Occipital lobe (tissue), 1 donor: ENCODE measurements at regions not wholly inside any gene's neighbourhood (a gene's known extent, or its start where the extent isn't known, plus 50 kb on each side); places are given as distances from the start of the nearest gene placed in this dataset.

Experiments
- DNase-seq: peaks from one replicate; lab custom pipeline; 2025; lab: John Stamatoyannopoulos, UW

DNA sequence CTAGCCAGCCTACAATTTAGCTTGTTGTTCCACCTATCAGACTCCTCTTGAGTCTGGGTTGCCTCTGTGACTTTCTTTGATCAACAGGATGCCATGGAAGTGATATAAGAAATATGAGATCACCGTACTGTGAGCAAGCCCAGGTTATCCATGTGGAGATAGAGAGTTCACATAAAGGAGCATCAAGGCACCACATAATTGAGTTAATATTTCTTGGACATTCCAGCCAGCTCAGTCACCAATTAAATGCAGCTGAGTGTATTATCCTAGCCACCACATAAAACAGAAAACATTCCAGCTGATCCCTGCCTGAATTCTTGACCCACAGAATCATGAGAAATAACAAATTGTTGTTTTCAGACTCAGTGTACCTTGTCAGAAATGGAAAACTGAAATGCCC is 253.6 kb downstream of the PPP1R2C start:
- DNase-seq = no peak

DNA sequence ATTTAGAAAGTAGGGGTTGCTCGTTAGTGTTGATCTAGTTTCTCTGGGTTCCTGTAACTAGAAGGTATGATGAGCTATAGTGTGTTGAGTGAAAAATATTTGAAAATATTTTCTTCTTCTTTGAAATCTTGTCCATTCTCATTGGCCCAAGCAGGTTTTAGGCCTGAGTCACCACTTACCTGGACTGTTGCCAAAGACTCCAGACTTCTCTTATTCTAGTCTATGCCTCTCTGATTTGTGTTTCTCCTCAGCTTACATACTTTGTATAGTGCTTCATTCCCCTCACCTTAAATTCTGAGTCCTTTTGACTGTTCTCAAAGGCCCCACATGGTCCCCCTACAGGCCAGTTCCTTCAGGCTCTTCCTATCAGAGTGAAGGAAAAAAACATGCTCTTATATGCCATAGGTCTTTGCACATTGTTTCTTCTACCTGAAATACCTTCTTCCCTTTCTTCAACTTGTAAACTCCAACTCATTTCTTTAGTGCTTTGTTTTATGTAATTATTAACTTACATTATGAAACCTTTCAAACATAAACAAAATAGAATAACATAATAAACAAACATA is 258.2 kb downstream of the PPP1R2C start:
- DNase-seq = no peak

DNA sequence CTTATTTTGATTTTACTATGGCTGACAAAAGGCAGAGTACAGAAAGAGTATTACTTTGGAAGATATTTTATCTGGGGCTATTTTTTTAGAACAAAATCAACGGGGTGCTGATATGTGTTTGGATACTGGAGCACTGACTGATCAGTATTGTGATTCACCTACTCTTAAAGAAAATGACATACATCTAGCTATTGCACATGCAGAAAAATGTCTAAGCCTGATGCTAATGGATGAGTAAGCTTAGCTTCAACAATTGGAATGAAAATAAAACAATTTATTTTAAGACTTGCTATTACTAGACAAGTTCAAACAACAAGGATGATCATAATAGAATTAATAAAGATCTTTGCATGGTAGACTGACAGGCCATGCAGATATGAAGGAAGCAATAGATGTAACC is 262.0 kb downstream of the PPP1R2C start:
- DNase-seq = no peak

DNA sequence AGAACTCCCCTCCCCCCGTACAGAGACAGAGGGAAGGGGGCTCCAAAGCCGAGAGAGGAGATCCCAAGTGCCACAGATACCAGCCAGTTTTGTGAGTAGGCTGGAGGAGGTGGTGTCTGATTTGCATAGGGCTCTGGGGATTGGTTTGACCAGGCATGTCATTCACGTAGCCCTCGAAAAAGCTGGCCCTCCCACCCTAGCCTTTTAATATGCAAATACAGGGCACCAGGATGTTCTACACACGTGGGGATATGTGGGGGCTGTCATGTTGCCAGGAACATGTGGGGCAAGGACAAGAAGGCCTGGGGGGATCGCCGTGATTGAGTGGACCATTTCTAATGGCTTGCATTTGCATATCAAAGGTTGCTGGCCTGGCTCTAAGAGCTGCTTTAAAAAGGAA is 272.9 kb downstream of the PPP1R2C start:
- DNase-seq = no peak

- no peak for DNase-seq
These were observed 278.3 kb downstream of the PPP1R2C start for GRCh38 chrX:42499620-42500019.

GRCh38 chrX:42497356-42497755 is 280.6 kb downstream of the PPP1R2C start:
- DNase-seq = no peak

DNA sequence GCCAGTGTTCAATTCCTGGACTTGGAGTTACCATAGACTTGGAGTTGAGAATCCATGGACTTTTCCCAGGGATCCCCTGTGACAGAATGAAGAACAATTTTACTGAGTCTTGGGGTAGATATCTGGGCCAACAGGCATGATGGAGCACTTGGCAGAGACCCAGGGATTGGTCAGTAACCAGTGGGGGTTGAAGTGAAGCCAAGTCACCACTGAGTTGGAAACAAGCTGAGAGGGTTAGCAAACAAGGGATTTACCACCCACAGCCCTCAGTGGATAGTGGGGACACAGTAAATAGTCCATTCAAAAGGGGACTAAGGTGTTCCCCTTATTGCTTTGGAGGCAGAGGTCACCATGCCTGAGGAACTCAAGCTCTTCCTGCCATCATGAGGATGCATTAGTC is 281.7 kb downstream of the PPP1R2C start:
- no peak for DNase-seq

DNA sequence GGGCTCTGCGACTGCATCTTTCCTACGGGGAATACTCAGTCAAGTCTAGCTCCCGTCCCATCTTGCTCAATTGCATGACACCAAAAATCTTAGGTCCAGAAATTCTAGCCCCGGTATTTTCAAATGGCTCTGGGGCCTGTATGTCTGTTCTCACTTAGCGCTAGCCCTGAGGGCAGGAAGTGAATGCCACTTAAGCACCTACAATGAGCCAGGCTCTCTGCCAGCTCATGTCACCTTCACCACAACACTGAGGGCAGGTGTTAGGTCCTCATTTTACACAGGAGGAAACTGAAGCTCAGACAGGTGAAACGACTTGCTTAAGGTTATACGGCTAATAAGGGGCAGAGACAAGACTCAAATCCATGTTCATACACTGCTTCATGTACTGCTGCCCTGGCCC is 282.8 kb downstream of the PPP1R2C start:
- no peak for DNase-seq

- no peak for DNase-seq
These were observed 286.6 kb downstream of the PPP1R2C start for GRCh38 chrX:42491137-42491907.

DNA sequence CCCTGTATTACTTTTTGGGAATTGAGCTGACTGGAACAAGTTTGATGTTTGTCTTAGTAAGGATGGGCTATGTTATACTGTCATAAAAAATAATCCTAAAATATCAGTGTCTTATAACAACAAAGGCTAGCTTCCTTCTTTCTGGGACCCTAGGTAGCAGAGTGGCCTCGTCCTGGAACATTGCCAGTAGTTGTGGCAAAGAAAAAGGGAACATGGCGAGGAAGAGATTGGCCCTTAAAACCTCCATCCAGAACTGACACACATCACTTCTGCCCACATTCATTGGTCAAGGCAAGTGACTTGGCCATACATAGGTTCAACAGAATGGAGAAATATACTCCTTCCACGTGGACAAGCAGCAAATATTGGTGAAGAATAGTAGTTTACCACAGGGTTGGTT is 287.9 kb downstream of the PPP1R2C start:
- DNase-seq = no peak

GRCh38 chrX:42485601-42486000 is 292.4 kb downstream of the PPP1R2C start:
- DNase-seq = no peak

GRCh38 chrX:42484233-42484632 is 293.7 kb downstream of the PPP1R2C start:
- no peak for DNase-seq

DNA sequence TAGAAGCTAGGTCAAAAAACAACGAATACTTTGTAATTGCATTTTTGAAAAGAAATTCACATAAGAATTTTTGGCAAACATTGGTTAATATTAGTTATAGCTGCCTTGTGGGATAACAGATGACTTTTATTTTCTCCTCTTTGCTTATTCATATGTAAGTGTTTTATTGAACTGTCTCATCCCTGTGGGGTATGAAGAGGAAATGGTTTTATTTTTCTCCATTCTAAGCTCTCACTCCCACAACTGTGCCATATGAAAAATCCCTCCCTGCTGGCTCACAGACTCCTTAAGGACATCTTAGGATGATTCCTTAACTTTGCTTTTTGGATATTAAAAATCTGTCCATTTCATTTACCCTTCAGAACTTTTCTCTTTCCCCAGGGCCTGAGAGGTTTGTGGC is 300.6 kb downstream of the PPP1R2C start:
- no peak for DNase-seq

DNA sequence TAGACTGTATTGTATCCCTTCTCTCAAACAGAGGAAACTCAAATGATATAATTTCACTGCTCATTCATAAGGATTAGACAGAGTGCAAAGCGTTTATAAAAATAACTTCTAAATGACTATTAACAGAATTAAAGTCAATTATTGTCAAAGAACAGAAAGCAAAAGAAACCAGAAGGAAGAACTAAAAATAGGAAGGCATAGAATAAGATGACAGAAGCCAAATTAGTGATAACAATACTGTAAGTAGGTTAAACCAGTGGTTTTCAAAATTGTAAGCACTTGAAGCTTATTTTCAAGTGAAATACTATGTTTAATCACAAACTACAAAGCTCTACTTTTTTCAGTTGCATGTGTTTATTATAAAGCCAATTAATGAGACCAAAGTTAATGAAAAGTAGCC is 305.2 kb downstream of the PPP1R2C start:
- no peak for DNase-seq

GRCh38 chrX:42466332-42467046 is 311.5 kb downstream of the PPP1R2C start:
- DNase-seq = no peak

- no peak for DNase-seq
These were observed 312.1 kb downstream of the PPP1R2C start for GRCh38 chrX:42465821-42466220.

DNA sequence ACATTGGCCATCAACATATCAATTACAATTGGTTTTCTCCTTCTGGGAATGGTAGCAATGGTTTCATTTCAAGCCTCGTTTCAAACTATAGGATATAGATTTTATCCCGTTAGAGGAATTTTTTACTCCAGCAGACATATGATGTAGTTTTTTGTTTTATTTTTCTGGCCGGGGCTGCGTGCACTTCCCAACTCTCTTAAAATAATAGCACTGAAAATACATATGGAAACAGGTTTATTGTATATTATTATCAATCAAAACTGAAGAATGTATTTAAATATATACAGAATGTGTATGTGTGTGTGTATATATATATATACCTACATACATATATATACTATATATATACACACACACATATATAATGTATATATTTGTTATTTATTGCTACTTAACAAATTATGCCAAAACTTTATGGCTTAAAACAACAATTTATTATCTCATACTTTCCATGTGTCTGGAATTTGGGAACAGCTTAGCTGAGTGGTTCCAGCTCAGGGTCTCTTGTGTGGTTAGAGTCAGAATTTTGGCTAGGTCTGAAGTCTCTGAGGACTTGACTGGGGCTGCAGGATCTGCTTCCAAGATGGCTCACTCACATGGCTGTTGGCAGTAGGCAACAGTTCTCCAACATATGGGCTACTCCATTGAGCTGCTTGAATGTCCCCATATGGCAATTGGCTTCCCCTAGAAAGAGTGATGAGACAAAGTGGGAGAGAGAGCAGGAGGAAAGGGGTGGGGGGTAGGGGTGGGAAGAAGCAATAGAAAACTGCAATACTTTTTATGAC is 314.1 kb downstream of the PPP1R2C start:
- no peak for DNase-seq

- DNase-seq = no peak
These were observed 315.0 kb downstream of the PPP1R2C start for GRCh38 chrX:42462917-42463316.

DNA sequence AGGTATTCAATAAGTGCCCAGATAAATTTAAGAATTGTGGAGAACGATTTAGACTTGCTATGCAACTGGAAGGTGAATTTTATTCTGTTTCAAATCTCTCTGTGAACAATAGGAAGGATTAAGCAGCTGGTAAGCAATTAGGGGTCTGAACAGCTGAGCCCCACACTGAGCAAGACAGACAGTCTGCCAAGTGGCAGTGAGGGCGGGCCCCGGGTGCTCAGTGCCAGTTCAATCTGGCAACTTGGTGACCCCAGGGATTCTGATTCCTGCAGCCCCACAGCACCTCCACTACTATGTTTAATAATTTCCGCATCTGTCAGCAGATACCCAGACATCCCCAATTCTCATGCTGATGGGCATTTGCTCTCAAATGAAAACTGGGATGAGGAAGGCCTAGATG is 317.3 kb downstream of the PPP1R2C start:
- DNase-seq = no peak

DNA sequence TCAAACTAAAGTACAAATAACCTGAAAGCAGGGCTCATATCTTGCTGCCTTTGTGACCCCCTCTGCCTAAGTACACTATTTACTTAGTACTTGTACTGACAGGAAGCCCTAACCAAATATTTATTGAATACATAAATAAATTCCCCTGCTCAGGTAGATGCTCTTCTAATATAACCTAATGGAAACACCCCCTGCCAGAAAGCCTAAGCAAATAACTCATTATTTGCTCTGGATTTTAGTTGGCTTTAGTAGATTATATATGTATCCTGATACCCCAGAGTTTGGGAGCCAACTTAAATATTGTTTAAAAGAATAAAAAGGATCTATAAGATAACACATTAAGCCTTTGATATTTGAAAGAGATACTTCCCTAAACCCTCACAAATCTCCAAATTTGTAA is 318.2 kb downstream of the PPP1R2C start:
- DNase-seq = no peak

- DNase-seq = no peak
These were observed 321.7 kb downstream of the PPP1R2C start for GRCh38 chrX:42456176-42456700.

DNA sequence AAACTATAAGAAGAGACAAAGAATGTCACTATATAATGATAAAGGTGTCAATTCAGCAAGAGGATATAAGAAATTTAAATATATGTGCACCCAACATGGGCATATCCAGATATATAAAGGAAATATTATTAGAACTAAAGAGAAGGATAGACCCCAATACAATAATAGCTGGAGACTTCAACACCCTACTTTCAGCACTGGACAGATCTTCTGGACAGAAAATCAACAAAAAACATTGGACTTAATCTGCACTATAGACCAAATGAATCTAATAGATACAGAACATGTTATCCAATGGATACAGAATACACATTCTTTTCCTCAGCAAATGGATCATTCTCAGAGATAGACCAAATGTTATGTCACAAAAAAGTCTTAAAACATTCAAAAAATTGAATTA is 327.7 kb downstream of the PPP1R2C start:
- DNase-seq = no peak
